PC-9 (cell line): ENCODE measurements at regions not wholly inside any gene's neighbourhood (a gene's known extent, or its start where the extent isn't known, plus 50 kb on each side); places are given as distances from the start of the nearest gene placed in this dataset.

Source experiments
- BruUV-seq: library from RNA; stranded (reverse); fragments of 400-500 nt; replicated peaks from 2 replicates; lab custom pipeline; 2021; lab: Mats Ljungman, UMichigan
- CTCF ChIA-PET: fragments of 300-600 bp; sonication (Branson Sonifier 250); formaldehyde crosslinking; loops from one replicate; lab custom pipeline; 2022; ENCODE audit warnings: antibody characterized with exemption; lab: Charles Lee
- POLR2A ChIA-PET: fragments of 300-600 bp; sonication (Branson Sonifier 250); formaldehyde crosslinking; loops from one replicate; lab custom pipeline; 2022; ENCODE audit warnings: antibody characterized with exemption; ENCODE audit not compliant: unreplicated experiment; lab: Charles Lee
- DNase-seq, 2 experiments: peaks; one replicate each; pipeline versions ENCODE4 v3.0.0 to v3.0.0-alpha.2; 2015 to 2022; ENCODE audit warnings: mixed read lengths in 1 of 2
- H2AFZ ChIP-seq: fragments of 200-600 bp; sonication (generic); 2 replicates; pipeline ENCODE4 v1.8.1; 2017; ENCODE audit warnings: antibody characterized with exemption
- H3F3A ChIP-seq: fragments of 200-600 bp; sonication (generic); 2 replicates; pipeline ENCODE4 v1.8.1; 2017; ENCODE audit warnings: antibody characterized with exemption, mild to moderate bottlenecking, low read depth; ENCODE audit not compliant: insufficient read depth
- H3K27ac ChIP-seq: fragments of 200-600 bp; sonication (generic); 2 replicates; pipeline ENCODE4 v1.6.1; 2016; ENCODE audit warnings: mixed run types
- H3K27me3 ChIP-seq: fragments of 200-600 bp; sonication (generic); 2 replicates; pipeline ENCODE4 v1.6.1; 2016; ENCODE audit warnings: low read depth, mixed run types; ENCODE audit not compliant: insufficient read depth
- H3K36me3 ChIP-seq: fragments of 200-600 bp; sonication (generic); 2 replicates; pipeline ENCODE4 v1.6.1; 2016; ENCODE audit warnings: low read depth, mixed run types
- H3K4me1 ChIP-seq: fragments of 200-600 bp; sonication (generic); replicated peaks from 2 replicates; pipeline ENCODE4 v1.6.1; 2016; ENCODE audit warnings: mixed run types; ENCODE audit not compliant: insufficient read depth
- H3K4me2 ChIP-seq: fragments of 200-600 bp; sonication (generic); 2 replicates; pipeline ENCODE4 v1.6.1; 2017; ENCODE audit warnings: mixed run types
- H3K4me3 ChIP-seq: fragments of 200-600 bp; sonication (generic); 2 replicates; pipeline ENCODE4 v1.6.1; 2016; ENCODE audit warnings: mixed run types
- H3K79me2 ChIP-seq: fragments of 200-600 bp; sonication (generic); 2 replicates; pipeline ENCODE4 v1.6.1; 2017; ENCODE audit warnings: low read depth, mixed run types
- H3K9me2 ChIP-seq: fragments of 200-600 bp; sonication (generic); 2 replicates; pipeline ENCODE4 v1.8.1; 2017; ENCODE audit warnings: mild to moderate bottlenecking; ENCODE audit not compliant: insufficient read depth
- H3K9me3 ChIP-seq: fragments of 200-600 bp; sonication (generic); 2 replicates; pipeline ENCODE4 v1.8.1; 2016; ENCODE audit warnings: low read depth; ENCODE audit not compliant: insufficient read depth
- H4K20me1 ChIP-seq: fragments of 200-600 bp; sonication (generic); 2 replicates; pipeline ENCODE4 v1.8.1; 2017; ENCODE audit not compliant: insufficient read depth
- EZH2 ChIP-seq: fragments of 200-600 bp; sonication (generic); IDR thresholded peaks from 2 replicates; pipeline ENCODE4 v1.8.0; 2017; ENCODE audit warnings: antibody characterized with exemption, low read depth
- intact Hi-C: fragments of 100-400 bp; cut with micrococcal nuclease; formaldehyde crosslinking; loops from one replicate; pipeline ENCODE4 v1.10.0; 2022; ENCODE audit not compliant: unreplicated experiment
- TF ChIP-seq, protein P1 (sequence below): fragments of 200-600 bp; sonication (generic); conservative IDR thresholded peaks from 2 replicates; pipeline ENCODE4 v1.6.1; 2017; ENCODE audit warnings: mixed run types, antibody characterized with exemption, mild to moderate bottlenecking, moderate library complexity

GRCh38 chr1:37148663-37149062, 114.3 kb upstream of the GRIK3 start:
- H3K9me2 ChIP-seq = no peaks in the 10 kb centered on the region
- no peaks in the 10 kb centered on the region for H3K36me3 ChIP-seq
- H2AFZ ChIP-seq = no peak overlapping the region
- H3K4me3 ChIP-seq = no peak overlapping the region
- ChIA-PET CTCF (no interaction called here), POLR2A (no interaction called here)
- BruUV-seq = no TSS peak
- TF ChIP-seq, protein P1, sequence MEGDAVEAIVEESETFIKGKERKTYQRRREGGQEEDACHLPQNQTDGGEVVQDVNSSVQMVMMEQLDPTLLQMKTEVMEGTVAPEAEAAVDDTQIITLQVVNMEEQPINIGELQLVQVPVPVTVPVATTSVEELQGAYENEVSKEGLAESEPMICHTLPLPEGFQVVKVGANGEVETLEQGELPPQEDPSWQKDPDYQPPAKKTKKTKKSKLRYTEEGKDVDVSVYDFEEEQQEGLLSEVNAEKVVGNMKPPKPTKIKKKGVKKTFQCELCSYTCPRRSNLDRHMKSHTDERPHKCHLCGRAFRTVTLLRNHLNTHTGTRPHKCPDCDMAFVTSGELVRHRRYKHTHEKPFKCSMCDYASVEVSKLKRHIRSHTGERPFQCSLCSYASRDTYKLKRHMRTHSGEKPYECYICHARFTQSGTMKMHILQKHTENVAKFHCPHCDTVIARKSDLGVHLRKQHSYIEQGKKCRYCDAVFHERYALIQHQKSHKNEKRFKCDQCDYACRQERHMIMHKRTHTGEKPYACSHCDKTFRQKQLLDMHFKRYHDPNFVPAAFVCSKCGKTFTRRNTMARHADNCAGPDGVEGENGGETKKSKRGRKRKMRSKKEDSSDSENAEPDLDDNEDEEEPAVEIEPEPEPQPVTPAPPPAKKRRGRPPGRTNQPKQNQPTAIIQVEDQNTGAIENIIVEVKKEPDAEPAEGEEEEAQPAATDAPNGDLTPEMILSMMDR = no peak
- TF ChIP-seq EZH2 = no peak
- no peaks in the 10 kb centered on the region for H4K20me1 ChIP-seq
- peaks cover 14% of the 10 kb centered on the region; the same call in 1 of the 2 replicates for H3K27me3 ChIP-seq
- no peak overlapping the region for H3K27ac ChIP-seq
- no peaks in the 10 kb centered on the region for H3K79me2 ChIP-seq
- intact Hi-C loops = no loop called here
- H3F3A ChIP-seq = no peaks in the 10 kb centered on the region
- H3K4me2 ChIP-seq = no peak overlapping the region
- no peaks in the 10 kb centered on the region for H3K4me1 ChIP-seq
- DNase-seq = no peak
- no peaks in the 10 kb centered on the region for H3K9me3 ChIP-seq

DNA sequence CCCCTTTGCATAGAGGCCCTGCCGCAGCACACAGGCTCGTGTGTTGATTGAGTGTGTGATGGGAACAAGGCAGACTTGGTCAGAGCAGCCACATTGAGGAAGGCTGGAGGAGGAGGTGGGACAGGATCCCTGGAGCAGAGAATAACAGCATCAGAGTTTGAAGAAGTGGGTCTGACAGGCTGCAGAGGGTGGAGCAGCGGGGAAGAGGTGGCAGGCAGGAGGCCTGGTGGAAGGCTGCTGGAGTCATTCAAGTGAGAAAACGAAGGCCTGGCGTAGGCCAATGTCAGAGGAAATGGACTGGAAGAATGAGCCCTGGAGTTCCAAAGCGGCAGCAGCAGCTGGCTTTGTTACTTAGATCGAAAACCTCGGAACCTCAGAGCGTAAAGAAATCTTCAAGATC, 115.0 kb upstream of the GRIK3 start:
- no TSS peak for BruUV-seq
- Histone ChIP-seq H3K27ac (no peak overlapping the region), H3K36me3 (no peaks in the 10 kb centered on the region), H3K79me2 (no peaks in the 10 kb centered on the region), H2AFZ (no peak overlapping the region), H3F3A (no peaks in the 10 kb centered on the region), H3K27me3 (peaks cover 14% of the 10 kb centered on the region; the same call in 1 of the 2 replicates), H3K4me3 (no peak overlapping the region), H3K4me1 (no peaks in the 10 kb centered on the region), H3K4me2 (no peak overlapping the region), H3K9me3 (no peaks in the 10 kb centered on the region), H3K9me2 (no peaks in the 10 kb centered on the region), H4K20me1 (no peaks in the 10 kb centered on the region)
- TF ChIP-seq, protein P1 = no peak
- no peak for TF ChIP-seq EZH2
- intact Hi-C loops = no loop called here
- ChIA-PET CTCF (no interaction called here), POLR2A (no interaction called here)
- no peak for DNase-seq

- Histone ChIP-seq H3K9me3 (no peaks in the 10 kb centered on the region), H3K27me3 (peaks cover 15% of the 10 kb centered on the region; the same call in 1 of the 2 replicates), H3K9me2 (no peaks in the 10 kb centered on the region), H3K27ac (no peak overlapping the region), H3K4me3 (no peak overlapping the region), H3K4me1 (no peaks in the 10 kb centered on the region), H3F3A (no peaks in the 10 kb centered on the region), H3K36me3 (no peaks in the 10 kb centered on the region), H4K20me1 (no peaks in the 10 kb centered on the region), H3K79me2 (no peaks in the 10 kb centered on the region), H3K4me2 (no peak overlapping the region), H2AFZ (no peak overlapping the region)
- no TSS peak for BruUV-seq
- TF ChIP-seq, protein P1 = no peak
- TF ChIP-seq EZH2 = no peak
- POLR2A ChIA-PET = no interaction called here
- intact Hi-C loops = no loop called here
- CTCF ChIA-PET = no interaction called here
- DNase-seq = no peak
Observed at GRCh38 chr1:37150986-37151385, 116.7 kb upstream of the GRIK3 start.
